Activated T-cell treated with anti-CD3 and anti-CD28 coated beads, Interleukin-2, amount 50 U/mL, for 48 hours (primary cell): ENCODE measurements at regions not wholly inside any gene's neighbourhood (a gene's known extent, or its start where the extent isn't known, plus 50 kb on each side); places are given as distances from the start of the nearest gene placed in this dataset.

Experiments used
- DNase-seq, 2 experiments: peaks; one replicate each; pipeline ENCODE4 v3.0.0-alpha.2; 2020

- DNase-seq: no peak
These were observed 118.5 kb downstream of the FOXA2 start for GRCh38 chr20:22465622-22466446.

- no peak for DNase-seq
These were observed 119.9 kb downstream of the FOXA2 start for GRCh38 chr20:22464312-22465003.

GRCh38 chr20:22462975-22463914 lies 121.1 kb downstream of the FOXA2 start:
- DNase-seq: no peak

- no peak for DNase-seq
These were observed 123.6 kb downstream of the FOXA2 start for GRCh38 chr20:22460803-22461202.

- no peak for DNase-seq
These were observed 124.1 kb downstream of the FOXA2 start for GRCh38 chr20:22460231-22460630.

GRCh38 chr20:22459754-22460153 lies 124.6 kb downstream of the FOXA2 start:
- no peak for DNase-seq

- DNase-seq: no peak
These were observed 128.3 kb downstream of the FOXA2 start for GRCh38 chr20:22456109-22456508.

- DNase-seq: no peak
These were observed 129.1 kb downstream of the FOXA2 start for GRCh38 chr20:22455259-22455658.

GRCh38 chr20:22453244-22454080 lies 130.9 kb downstream of the FOXA2 start:
- DNase-seq: no peak

GRCh38 chr20:22452442-22453011 lies 131.8 kb downstream of the FOXA2 start:
- DNase-seq: no peak

GRCh38 chr20:22450537-22450936 lies 133.8 kb downstream of the FOXA2 start:
- DNase-seq: no peak

- DNase-seq: no peak
These were observed 135.0 kb downstream of the FOXA2 start for GRCh38 chr20:22449188-22449973.

- DNase-seq: no peak
These were observed 137.0 kb downstream of the FOXA2 start for GRCh38 chr20:22447447-22447778.

- no peak for DNase-seq
These were observed 137.5 kb downstream of the FOXA2 start for GRCh38 chr20:22446613-22447446.

GRCh38 chr20:22442318-22442717 lies 142.1 kb downstream of the FOXA2 start:
- no peak for DNase-seq

- no peak for DNase-seq
These were observed 145.4 kb downstream of the FOXA2 start for GRCh38 chr20:22438926-22439325.

GRCh38 chr20:22438346-22438745 lies 146.0 kb downstream of the FOXA2 start:
- DNase-seq: no peak

GRCh38 chr20:22437354-22437753 lies 147.0 kb downstream of the FOXA2 start:
- no peak for DNase-seq

GRCh38 chr20:22431419-22431818 lies 153.0 kb downstream of the FOXA2 start:
- no peak for DNase-seq

GRCh38 chr20:22430746-22431168 lies 153.6 kb downstream of the FOXA2 start:
- DNase-seq: no peak
